ENCODE measurements at regions not wholly inside any gene's neighbourhood (a gene's known extent, or its start where the extent isn't known, plus 50 kb on each side); places are given as distances from the start of the nearest gene placed in this dataset.

GRCh38 chr12:130075497-130076076, 86.7 kb upstream of the FZD10 start:
- Histone ChIP-seq H3K27me3 (peaks cover 0 to 40% (median 3%) of the 10 kb centered on the region in 3 donors), H3K27ac (no peak overlapping the region), H3K4me3 (no peak overlapping the region), H3K9me3 (peaks cover 0 to 8% (median 4%) of the 10 kb centered on the region in 4 donors), H3K4me1 (no peaks in the 10 kb centered on the region), H3K36me3 (no peaks in the 10 kb centered on the region)
- intact Hi-C loops (cut with DNase I; ENCODE audit: low total_unique reads): no loop called here
- no peak for DNase-seq
- no peak for TF ChIP-seq POLR2A (IDR thresholded peaks at IDR 0.05)
- TF ChIP-seq CTCF (IDR thresholded peaks at IDR 0.05): no peak
- no peak for TF ChIP-seq POLR2AphosphoS5 (IDR thresholded peaks at IDR 0.05)
- TF ChIP-seq EP300 (IDR thresholded peaks at IDR 0.05): no peak
- WGBS, 5 donors: 69 to 82% (median 80%) methylated on average over 8 of the region's 8 CpGs

- Histone ChIP-seq H3K4me3 (no peak overlapping the region), H3K4me1 (no peaks in the 10 kb centered on the region), H3K27me3 (peaks cover 0 to 40% (median 3%) of the 10 kb centered on the region in 3 donors), H3K9me3 (peaks cover 0 to 8% (median 4%) of the 10 kb centered on the region in 4 donors), H3K36me3 (no peaks in the 10 kb centered on the region), H3K27ac (no peak overlapping the region)
- no peak for TF ChIP-seq POLR2A (IDR thresholded peaks at IDR 0.05)
- TF ChIP-seq CTCF (IDR thresholded peaks at IDR 0.05): no peak
- TF ChIP-seq POLR2AphosphoS5 (IDR thresholded peaks at IDR 0.05): no peak
- TF ChIP-seq EP300 (IDR thresholded peaks at IDR 0.05): no peak
- 59 to 68% (median 63%) methylated on average over 3 of the region's 3 CpGs for WGBS, 5 donors
- DNase-seq: no peak
- intact Hi-C loops (cut with DNase I; ENCODE audit: low total_unique reads): no loop called here
Measured at GRCh38 chr12:130076126-130076525, 86.1 kb upstream of the FZD10 start.

DNA sequence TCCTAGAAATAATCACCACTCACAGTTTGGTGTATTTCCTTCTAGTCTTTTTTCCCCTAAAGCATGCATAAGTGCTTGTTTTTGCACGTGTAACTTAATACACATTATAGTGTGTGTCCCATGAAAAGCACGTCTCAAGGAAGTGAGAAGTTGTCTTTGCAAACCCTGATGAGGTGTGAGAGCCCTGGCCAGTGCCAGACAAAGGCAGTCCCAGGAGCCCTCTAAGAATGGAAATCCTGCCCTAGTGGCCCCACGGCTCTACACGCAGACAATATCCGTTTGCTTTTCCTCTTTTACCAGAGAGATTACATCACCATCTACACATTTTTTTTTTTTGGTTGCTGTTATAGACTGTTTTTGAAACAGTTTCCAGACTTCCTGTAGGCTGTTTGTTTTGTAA, 85.5 kb upstream of the FZD10 start:
- no peaks in the 10 kb centered on the region for H3K36me3 ChIP-seq

DNA sequence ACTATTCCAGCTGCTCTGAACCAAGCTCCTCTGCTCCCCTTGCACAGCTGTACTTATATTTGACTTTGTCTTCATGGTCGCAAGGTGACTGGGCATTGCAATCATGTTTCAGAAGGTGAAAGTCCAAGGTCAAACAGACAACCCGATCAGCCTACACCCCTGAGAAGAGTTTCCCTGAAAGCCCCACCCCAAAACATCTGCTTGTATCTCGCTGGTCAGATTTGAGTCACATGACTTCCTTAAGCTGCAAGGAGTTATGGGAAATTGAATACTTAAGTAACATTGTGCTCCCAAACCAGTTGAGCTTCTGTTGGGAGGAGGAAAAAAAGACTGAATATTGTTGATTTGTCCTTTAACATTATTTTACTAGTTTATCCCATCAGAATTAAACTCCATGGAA, 83.4 kb upstream of the FZD10 start:
- TF ChIP-seq CTCF (IDR thresholded peaks at IDR 0.05) (no peak), EP300 (IDR thresholded peaks at IDR 0.05) (no peak), POLR2AphosphoS5 (IDR thresholded peaks at IDR 0.05) (no peak), POLR2A (IDR thresholded peaks at IDR 0.05) (no peak)
- H3K36me3 ChIP-seq: no peaks in the 10 kb centered on the region
- H3K27ac ChIP-seq: no peak overlapping the region
- intact Hi-C loops (cut with DNase I; ENCODE audit: low total_unique reads): no loop called here
- peaks cover 0 to 8% (median 4%) of the 10 kb centered on the region in 4 donors for H3K9me3 ChIP-seq
- no peaks in the 10 kb centered on the region for H3K4me1 ChIP-seq
- DNase-seq: no peak
- H3K4me3 ChIP-seq: no peak overlapping the region
- H3K27me3 ChIP-seq: peaks cover 0 to 51% (median 3%) of the 10 kb centered on the region in 3 donors
- 50 to 60% (median 54%) methylated on average over 3 of the region's 3 CpGs for WGBS, 5 donors

More for the DNA sequence above, 85.5 kb upstream of the FZD10 start:
- DNase-seq: peak in 1 of 2 donors; percentile 17
- TF ChIP-seq CTCF (IDR thresholded peaks at IDR 0.05): no peak
- TF ChIP-seq POLR2A (IDR thresholded peaks at IDR 0.05): no peak
- no peak for TF ChIP-seq POLR2AphosphoS5 (IDR thresholded peaks at IDR 0.05)
- TF ChIP-seq EP300 (IDR thresholded peaks at IDR 0.05): no peak
- intact Hi-C loops (cut with DNase I; ENCODE audit: low total_unique reads): no loop called here
- Histone ChIP-seq H3K27me3 (peaks cover 0 to 42% (median 3%) of the 10 kb centered on the region in 3 donors), H3K4me1 (no peaks in the 10 kb centered on the region), H3K4me3 (no peak overlapping the region), H3K9me3 (peaks cover 0 to 8% (median 4%) of the 10 kb centered on the region in 4 donors), H3K27ac (no peak overlapping the region)
- 7 to 20% (median 10%) methylated on average over 5 of the region's 5 CpGs for WGBS, 5 donors

Data from stomach (tissue), 8 donors.